GM19238 (cell line): ENCODE measurements at regions not wholly inside any gene's neighbourhood (a gene's known extent, or its start where the extent isn't known, plus 50 kb on each side); places are given as distances from the start of the nearest gene placed in this dataset.

Source experiments
- DNase-seq: peaks from one replicate; pipeline ENCODE4 v3.0.0; 2011; ENCODE audit warnings: low spot score; ENCODE audit not compliant: insufficient read length

DNA sequence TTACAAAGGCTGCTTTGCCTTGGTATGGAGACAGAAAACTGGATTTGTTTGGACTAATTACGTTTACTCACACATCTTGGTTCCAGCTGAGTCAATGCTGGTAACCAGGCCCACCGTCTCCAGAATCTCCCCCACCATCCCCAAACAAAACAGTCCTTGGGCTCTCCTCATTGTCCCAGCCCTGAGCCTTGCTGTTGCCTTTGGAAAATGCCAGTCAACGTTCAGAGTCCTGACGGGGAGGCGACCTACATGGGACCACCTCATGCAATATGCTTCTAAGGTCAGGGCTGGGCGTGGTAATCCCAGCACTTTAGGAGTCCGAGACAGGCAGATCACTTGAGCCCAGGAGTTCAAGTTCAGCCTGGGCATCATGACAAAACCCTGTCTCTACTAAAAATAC, 85.2 kb upstream of the IQSEC1 start:
- no peak for DNase-seq

DNA sequence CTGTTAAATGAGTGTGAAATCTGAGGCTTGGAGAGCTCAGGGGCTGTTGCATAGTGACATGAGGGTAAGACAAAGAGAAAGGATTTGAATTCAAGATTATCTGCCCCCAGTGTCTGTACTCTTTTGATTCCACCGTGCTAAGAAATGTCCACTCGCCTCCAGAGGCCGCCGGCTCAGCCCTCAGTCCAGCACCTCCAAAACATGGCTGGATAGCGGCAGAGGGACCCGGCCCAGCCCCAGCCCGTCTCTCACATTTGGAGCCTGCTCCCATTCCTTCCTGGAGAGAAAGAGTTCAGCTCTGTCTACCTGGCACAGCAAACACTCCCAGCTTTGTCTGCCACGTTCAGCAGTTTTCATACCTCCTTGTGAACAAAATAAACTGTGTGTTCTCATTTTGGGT, 84.8 kb upstream of the IQSEC1 start:
- no peak for DNase-seq

DNA sequence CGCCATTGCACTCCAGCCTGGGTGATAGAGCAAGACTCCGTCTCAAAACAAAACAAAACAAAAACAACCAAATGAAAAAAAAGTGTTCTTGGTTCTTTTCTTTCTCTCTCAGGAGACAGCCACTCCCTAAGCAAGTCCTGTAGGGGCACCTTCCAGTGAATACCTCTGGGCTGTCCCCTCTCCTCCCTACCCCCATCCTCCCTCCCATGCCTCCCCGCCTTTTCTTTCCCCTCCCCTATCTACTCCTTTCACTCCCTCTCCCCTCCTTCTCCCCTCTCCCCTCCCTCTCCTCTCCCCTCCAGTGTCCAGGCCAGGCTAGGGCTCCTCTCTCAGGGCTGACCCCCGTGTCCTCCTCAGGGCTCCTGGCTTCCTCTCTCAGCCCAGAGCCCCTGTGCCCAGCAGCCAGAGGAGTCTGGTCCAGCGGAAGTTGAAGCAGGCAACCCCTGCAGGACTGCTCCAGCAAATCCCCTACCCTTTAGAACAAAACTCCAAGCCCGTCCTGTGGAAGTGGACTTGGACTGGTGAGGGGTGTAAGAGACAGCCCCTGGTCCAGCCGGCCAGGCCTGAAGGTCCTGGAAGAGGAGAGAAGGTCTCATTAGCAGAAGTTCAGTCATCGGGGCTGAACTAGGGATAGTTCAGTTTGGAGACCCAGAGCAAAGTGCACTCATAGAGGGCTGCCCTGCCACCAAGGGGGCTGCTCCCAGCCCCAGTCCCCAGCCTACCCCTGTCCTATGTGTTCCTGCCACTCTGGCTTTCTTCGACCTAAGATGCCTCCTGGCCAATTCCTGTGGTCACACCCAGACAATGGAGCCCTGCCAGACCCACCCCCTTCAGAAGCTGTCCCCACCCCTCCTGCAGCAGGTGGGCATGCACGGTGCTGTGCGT, 79.8 kb upstream of the IQSEC1 start:
- no peak for DNase-seq

DNA sequence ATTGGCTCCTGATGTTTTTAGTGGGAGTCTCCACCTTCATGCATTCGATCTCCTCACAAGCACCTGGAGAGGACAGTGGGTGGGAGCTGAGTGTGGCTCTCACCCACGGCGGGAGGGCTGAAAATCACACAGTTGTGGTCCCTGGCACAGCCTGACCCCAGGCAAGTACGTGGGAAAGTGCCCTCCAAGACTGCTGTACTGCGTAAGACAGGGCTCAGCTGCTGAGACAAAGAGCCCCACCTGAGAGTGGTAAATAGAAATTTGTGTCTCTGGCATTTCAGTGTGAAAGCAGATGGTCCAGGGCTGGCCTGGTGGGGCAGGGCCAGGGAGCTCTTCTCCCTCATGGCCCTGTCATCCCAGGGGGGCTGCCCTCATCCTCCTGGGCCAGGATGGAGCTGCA, 77.4 kb upstream of the IQSEC1 start:
- no peak for DNase-seq

DNA sequence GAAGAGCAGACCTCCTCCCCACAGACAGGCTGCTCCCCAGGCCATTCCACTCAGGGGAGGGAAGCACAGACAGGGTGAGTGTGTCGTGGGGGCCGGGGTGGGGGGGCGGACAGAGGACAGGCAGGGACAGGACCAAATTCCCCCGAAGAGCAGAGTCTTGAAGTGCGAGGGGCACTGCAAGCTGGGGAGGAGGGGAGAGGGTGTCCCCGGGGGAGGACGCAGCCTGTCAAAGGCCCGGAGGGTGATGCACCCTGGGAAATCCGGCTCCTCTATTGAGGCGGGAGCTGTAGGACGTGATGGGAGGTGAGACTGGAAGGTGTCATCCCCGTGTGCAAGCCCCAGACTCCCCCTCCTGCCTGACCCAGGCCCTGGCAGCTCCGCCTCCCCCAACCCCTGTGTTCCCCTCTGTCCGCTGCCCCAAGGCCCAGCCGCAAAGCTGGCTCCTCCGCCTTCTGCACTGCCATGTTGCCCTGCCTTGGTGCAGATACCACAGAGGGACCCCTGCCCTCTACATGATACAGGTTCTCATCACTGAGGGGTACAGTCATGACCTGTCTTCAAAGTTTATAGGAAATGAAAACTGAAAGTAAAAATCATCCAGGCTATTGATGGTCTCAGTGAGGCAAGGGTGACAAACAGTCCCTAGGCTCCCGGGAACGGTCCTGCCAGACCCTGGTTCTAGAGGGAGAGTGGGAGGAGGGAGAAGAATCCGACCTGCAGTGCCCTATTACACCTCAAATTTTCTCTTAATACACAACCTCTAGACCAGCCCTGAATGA, 76.3 kb upstream of the IQSEC1 start:
- no peak for DNase-seq

DNA sequence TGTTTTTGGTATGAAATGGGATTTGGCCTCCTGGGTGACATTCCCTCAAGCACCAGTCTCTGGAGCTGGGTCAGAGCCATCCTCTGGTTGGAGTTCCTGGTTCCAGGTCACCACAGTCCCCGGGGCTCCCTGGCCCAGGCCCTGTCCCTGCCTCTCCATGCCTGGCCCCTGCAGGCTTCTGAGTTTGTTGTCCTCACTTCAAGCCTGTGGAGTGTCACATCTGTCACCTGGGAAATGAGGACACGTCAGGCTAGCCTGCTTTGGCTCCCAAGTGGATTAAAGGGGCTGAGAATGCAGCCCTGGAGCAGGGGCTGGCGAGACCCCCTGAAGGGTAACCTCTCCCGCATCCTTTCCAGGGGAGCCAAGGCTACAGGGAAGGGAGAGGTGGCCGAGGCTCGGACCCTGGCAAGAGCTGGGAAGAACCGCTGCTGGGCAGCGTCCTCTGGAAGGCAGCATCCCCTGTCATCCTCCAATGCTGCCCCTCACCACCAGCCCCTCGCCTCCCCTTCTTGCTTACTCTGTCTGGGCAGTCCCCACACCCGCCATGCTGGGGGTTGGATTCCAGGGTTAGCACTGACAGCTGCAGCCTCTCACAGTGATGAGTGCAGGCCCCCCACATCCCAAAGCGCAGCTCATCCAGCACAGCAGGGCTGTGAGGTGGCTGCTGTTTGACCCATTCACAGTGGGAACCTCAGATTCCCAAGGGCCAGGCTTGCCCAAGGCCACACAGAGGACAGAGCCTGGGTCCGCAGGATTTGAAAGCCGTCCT, 75.5 kb upstream of the IQSEC1 start:
- no peak for DNase-seq

DNA sequence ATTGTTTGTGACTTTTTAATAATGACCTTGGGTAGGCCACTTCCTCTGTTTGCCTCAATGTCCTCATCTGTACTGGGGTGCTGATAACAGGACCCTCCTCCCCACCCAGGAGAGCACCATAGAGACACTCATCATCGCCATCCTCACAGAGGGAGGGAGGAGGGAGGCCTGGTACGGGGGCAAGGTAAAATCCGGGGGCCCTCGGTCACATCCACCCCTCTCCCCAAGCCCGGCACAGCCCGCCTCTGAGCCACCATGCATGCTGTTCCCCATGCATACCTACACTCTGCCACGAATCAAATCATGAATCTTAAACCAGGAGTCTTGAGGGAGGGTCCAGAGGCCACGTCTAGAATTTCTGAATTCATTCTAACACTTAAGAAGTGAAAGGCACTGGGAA, 74.9 kb upstream of the IQSEC1 start:
- DNase-seq, result no peak

DNA sequence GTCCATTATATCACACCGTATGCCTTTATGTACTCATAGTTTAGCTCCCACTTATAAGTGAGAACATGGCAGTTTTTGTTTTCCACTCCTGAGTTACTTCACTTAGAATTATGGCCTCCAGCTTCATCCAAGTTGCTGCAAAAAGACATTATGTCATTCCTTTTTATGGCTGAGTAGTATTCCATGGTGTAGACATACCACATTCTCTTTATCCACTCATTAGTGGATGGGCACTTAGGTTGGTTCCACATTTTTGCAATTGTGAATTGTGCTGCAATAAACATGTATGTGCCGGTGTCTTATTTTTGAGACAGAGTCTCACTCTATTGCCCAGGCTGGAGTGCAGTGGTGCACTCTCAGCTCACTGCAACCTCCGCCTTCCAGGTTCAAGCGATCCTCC, 74.1 kb upstream of the IQSEC1 start:
- no peak for DNase-seq

DNA sequence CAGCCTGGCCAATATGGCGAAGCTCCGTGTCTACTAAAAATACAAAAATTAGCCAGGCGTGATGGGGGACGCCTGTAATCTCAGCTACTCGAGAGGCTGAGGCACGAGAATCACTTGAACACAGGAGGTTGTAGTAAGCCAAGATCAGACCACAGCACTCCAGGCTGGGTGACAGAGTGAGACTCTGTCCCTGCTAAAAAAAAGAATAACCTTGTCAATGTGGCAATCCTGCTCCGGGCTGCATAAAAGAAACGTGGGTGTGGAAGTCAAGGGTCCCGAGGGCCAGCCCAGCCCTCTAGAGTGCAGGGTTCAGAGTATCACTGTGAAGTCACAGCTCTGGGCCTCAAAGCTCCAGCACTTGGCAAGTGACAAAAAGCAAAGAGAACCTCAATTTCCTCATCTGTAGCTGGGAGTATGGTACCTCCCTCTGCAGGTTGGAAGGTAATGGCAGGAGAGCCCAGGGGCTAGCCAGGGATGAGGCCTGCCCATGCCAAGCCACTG, 73.5 kb upstream of the IQSEC1 start:
- no peak for DNase-seq

DNA sequence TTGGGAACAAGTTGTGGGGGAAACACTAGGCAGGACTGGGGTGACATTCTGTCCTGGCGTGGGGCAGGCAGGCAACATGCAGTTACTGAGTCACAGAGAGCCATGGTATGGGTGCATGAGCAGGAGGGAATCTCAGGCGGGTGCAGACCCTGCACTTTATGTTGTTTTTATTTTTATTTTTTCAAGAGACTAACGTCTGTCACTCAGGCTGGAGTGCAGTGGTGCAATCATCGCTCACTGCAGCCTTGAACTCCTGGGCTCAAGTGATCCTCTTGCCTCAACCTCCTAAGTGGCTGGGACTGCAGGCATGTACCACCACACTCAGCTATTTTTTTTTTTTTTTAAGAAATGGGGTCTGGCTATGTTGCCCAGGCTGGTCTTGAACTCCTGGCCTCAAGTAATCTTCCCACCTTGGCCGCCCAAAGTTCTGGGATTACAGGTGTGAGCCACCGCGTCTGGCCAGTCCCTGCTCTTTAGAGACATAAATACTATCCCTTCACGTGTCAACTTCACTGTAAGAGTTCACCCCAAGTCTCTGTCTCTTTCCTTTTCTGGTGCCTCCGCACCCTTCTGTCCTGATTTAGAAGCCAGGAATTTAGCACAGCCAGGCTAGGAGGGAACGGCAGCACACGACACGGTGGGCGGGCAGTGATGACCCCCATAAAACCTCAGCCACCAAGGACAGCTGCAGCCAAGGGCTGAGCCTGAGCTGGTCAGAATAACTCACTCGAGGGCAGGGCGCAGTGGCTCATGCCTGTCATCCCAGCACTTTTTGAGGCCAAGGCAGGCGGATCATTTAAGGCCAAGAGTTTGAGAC, 72.8 kb upstream of the IQSEC1 start:
- DNase-seq, result no peak

DNA sequence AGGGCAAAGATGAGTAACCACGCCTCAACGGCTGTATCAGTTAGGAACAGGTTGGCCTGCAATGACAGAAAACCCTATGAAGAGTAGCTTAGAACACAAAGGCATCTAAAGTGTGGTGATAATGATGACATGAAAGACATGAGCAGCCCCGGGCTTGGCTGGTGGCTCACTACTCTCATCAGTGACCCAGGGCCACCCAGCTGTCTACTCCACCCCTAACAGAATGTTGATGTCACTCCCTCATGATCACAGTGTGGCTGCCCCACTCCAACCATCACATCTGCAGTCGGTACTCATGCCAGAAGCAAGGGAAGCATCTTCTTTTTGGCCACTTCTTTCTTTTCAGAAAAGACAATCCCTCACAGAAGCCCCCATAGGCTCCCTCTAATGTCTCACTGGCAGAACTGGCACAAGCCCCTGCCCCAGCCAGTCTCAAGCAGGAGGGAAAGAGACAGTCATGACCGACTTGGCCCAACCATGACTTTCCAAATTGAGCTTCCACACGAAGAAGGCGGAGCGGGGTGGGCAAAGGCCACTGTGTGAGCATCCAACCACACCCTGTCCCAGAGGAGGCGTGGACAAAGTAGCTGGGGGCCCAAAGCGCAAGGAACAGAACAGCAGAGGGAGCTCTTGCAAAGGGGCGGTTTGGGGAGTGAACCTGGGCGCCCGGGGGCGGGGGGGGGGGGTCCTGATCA, 72.0 kb upstream of the IQSEC1 start:
- DNase-seq, result no peak

DNA sequence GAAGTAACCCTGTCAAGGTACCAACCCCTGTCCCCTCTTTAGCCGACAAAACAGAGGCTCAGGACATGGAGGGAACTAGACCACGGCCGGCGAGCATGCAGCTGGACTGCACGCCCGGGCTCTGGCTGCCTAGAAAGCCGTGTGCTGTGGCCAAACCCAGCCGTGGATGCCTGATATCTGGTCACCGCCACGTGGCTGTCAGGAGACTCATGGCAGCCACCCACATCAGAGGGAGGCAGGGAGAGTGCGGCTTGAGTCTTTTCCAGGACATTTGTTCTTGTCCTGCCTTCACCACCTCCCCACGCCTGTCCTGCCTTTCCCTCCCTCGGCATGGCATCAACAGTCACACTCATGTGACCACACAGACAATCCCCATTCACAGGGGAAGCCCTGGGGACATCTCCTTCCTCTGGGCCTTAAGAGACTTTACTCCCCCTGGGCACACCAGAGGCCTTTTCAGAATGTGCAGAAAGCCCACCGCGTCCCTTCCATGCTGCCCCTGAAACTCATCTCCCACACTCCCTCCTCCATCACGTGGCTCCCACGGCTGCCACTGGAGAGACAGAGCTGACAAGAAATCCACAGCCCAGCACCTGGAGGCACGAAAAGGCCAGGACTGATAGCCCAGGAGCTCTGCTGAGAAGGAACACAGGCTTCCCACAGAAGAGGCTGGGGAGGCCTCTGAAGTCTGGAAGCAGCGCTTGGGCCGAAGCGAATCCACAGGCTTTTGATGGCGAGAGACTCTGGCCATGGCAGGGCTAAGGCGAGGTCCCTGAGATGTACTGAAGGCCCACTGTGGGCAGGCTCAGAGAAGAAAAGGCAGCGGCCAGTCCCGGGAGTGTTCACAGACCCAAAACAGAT, 71.2 kb upstream of the IQSEC1 start:
- DNase-seq, result no peak

DNA sequence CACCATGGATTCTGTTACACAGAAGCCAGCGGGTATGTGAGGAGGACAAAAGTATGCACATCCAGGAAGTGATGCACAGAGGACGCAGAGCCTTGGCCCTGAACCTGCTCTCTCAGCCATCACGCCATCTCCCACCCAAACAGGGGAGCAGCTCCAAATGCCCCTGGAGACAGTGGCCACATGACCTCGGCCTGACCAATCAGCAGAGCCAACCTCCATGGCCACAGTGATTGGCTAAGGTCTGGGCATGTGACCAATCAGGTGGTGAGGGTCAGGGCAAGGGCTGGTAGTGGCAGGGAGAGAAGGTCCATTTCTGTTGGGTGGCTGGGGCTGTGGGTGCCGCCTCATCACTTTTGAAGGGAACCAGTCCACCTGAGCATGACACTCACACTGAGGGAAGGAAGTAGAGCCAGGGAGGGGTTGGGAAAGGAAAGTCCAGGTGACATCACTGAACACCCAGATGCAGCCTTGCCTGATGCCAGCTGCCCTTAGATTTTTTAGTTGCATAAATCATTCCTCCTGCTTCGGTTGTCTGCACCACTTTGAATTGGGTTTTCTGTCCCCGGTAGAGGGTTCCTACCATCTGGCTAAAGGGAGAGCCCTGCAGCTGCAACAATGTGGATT, 70.3 kb upstream of the IQSEC1 start:
- DNase-seq, result no peak

DNA sequence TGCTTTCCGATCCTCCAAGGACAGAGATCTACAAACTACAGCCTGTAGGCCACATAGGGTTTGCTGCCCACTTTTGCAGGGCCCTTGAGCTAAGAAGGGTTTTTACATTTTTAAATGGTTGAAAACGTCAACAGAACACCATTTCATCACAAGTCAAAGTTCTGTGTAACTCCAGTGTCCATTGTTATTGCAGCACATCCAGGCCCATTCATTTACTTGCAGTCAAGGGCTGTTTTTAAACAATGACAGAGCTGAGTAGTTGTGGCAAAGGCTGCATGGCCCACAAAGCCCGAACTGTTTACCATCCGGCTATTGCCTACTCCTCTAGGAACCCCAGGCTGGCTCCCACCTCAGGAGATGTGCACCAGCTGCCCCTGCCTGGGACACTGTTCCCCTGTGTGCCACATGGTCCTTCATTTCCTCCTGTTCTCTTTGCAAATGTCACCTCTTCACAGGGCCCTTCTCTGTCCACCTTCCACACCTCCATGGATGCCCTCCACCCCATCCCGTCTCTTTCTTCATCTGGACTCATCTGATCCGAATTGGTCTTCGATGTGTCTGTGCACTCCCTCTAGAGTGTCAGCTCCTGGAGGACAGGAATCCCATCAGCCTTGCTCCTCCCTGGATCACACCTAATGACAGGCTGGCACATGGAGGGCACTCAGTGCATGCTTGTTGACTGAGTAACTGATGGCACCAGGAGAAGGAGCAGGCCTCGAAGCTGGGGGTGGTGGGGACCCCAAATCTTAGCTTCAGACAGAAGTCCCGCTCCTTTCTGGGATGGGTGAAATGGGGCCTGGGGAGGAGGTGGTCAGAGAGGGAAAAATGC, 69.5 kb upstream of the IQSEC1 start:
- no peak for DNase-seq

DNA sequence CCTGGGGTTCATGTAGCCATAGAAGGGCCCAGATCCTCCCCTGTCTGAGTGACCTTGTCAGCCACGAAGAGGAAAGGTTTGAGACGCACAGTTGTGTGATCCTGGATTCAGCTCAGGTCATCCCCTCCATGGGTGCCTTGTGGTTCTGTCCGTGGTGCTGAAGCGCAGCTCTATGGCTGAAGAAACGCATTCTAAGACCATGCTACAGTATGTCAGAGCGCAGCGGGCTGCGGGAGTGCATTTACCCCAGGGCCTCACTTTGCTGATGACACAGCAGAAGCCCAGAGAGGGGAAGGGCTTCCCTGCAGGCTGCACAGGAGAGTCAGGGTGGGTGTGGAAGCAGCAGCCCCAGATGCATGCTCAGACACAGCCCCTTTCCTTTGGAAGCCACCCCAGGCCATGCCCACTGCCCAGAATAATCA, 68.8 kb upstream of the IQSEC1 start:
- DNase-seq, result peak; percentile 22

DNA sequence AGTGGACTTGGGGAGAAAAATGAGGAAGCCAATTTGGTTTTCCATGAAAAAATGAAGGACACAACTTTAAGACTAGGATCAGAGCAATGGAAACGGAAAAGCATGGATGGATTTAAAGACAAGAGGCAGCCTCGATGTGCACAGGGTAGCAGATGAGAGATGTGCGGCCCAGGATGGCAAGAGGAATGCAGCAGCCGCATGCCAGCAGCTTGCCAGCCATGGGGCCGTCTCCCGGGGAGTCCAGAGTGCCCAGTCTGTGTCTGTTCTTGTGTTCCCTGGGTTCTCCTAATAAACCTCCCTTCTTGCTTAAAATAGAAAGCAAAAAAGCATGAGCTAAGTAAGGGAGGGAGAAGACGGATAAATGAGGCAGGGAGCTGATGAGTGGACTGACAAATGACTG, 68.0 kb upstream of the IQSEC1 start:
- no peak for DNase-seq

DNA sequence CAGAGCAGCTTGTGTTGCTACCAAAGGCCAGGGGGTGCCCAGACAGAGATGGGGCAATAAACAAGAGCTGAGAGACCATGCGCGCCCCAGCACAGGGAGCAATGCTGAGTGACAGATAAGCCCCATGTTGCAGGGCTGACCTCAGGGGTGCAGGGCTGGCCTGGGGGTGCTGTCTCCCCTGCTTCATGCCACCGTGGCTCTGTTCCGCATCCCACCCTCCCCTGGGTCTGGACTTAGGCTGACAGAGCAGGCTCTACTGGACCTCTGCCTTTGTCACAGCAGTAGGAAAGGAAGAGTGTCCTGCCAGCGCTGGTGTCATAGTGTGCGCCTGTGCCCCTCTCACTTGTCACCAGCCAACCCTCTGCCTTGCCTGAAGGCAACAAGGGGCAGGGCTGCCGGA, 67.4 kb upstream of the IQSEC1 start:
- no peak for DNase-seq

DNA sequence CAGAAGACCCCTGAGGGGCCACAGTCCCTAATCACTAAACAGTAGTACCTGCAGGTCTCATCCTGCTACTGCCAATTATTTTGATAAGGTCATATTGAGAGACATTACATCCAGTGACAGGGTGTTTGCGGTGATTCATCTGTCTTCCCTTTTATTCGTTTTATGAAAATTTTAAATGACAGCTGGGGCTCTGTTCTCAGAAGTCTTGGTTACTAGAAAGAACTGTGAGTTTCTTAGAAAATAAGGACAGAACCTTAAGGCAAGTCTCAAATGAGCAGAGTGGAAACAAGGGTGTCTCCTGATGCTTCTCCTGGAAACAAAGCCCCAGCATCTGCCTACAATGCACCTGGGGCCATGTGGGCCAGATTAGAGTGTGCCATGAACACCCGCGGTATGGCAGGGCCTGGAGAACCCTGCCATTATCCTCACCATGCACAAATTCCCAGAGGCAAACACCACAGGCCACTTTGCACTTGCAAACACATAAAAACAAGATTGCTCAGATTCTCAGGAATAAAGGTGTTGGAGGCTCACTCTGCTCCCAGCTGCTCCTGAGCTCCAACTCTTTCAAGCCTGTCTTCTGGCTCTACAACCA, 66.3 kb upstream of the IQSEC1 start:
- no peak for DNase-seq
